Activated naive CD8-positive, alpha-beta T cell treated with anti-CD3 and anti-CD28 coated beads, Interleukin-2, amount 10 ng/mL, durations not matched to agents 7 days and 5 days (primary cell): ENCODE measurements at regions not wholly inside any gene's neighbourhood (a gene's known extent, or its start where the extent isn't known, plus 50 kb on each side); places are given as distances from the start of the nearest gene placed in this dataset.
"Not testable (repeated sequence)": the region's sequence is repeated elsewhere in the genome, so short reads cannot be mapped to it uniquely, and the experiment has no call there.

Experiments
- ATAC-seq: fragments of 150-1000 bp; cut with Tn5 transposase; one replicate; pipeline ENCODE4 v1.10.0; 2021; ENCODE audit warnings: low read depth, moderate library complexity
- POLR2A ChIA-PET: fragments of 350-600 bp; sonication (Branson Sonifier 250); formaldehyde crosslinking; loops from one replicate; lab custom pipeline; 2021; ENCODE audit warnings: antibody characterized with exemption; lab: Charles Lee
- DNase-seq: peaks from one replicate; pipeline ENCODE4 v3.0.0; 2021
- H3K27ac Mint-ChIP-seq: one replicate; pipeline ENCODE4 v1.8.0; 2022; ENCODE audit warnings: mild to moderate bottlenecking, mixed read lengths
- H3K27me3 Mint-ChIP-seq: one replicate; pipeline ENCODE4 v1.8.0; 2022; ENCODE audit warnings: mild to moderate bottlenecking, moderate library complexity, mixed read lengths
- H3K36me3 Mint-ChIP-seq: one replicate; pipeline ENCODE4 v1.8.0; 2021; ENCODE audit warnings: mild to moderate bottlenecking, mixed read lengths
- H3K4me1 Mint-ChIP-seq: one replicate; pipeline ENCODE4 v1.8.0; 2021; ENCODE audit warnings: mixed read lengths
- H3K4me3 Mint-ChIP-seq: one replicate; pipeline ENCODE4 v1.8.0; 2022; ENCODE audit warnings: mild to moderate bottlenecking, moderate library complexity, mixed read lengths
- H3K9me3 Mint-ChIP-seq: one replicate; pipeline ENCODE4 v1.8.0; 2021; ENCODE audit warnings: mixed read lengths

DNA sequence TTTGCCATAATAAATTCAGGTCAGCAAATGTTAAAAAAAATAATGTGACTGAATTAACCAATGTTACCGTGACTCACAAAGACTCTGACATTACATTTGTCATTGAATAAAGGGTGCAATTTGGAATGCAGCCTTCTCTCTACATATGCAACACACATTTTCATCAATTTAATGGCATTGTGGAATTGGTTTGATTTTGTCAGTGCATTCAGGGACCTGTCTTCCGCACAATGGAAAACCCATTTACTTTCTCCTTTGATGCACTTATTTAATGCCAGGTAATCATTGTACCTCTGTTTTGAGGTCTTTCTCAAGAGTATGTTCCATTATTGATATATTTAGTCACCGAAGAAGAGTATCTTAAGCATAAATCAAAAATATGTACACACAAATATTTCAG lies 1099.3 kb downstream of the SOCS6 start:
- H3K27me3 Mint-ChIP-seq, result no peaks in the 10 kb centered on the region
- POLR2A ChIA-PET, result no interaction called here
- no peaks in the 10 kb centered on the region for H3K4me1 Mint-ChIP-seq
- H3K4me3 Mint-ChIP-seq, result no peak overlapping the region
- H3K9me3 Mint-ChIP-seq, result no peaks in the 10 kb centered on the region
- no peaks in the 10 kb centered on the region for H3K36me3 Mint-ChIP-seq
- no peak overlapping the region for H3K27ac Mint-ChIP-seq
- DNase-seq, result no peak
- ATAC-seq, result no peak

DNA sequence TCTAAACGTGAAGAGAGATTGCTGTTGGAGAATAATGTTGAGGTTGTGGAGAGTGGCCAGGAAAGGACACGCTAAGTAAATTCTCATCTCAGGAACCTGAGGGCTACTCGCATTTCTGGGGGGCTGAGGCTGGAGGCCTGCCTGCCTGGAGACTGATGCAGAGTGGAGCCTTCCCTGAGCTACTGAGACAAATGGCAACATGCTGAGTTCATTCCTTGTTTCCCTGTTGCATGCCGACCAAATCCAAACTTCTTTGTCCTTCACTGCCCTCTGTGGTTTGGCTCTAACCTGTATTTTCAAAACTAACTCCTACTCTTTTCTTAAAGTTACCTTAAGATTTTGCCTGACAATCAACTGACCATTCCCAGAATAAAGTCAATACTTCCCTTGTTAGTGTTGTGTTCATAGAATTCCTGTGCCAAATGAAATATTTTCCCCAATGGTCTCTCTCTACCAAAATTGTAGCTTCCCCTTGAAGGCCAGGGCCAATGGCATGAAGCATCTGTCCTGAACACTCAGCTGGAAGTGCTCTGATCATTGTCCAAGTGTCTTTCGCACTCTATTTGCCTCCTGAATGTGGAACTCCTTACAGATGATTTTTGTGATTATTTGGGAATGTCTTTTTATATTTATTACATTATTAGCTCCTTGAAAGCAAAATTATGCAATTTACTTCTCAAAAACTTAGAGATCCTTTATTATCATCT lies 1085.6 kb downstream of the SOCS6 start:
- no peak for ATAC-seq
- H3K4me3 Mint-ChIP-seq, result no peak overlapping the region
- no peaks in the 10 kb centered on the region for H3K27me3 Mint-ChIP-seq
- H3K4me1 Mint-ChIP-seq, result no peaks in the 10 kb centered on the region
- no peaks in the 10 kb centered on the region for H3K36me3 Mint-ChIP-seq
- H3K9me3 Mint-ChIP-seq, result no peaks in the 10 kb centered on the region
- DNase-seq, result no peak
- no peak overlapping the region for H3K27ac Mint-ChIP-seq
- POLR2A ChIA-PET, result no interaction called here

DNA sequence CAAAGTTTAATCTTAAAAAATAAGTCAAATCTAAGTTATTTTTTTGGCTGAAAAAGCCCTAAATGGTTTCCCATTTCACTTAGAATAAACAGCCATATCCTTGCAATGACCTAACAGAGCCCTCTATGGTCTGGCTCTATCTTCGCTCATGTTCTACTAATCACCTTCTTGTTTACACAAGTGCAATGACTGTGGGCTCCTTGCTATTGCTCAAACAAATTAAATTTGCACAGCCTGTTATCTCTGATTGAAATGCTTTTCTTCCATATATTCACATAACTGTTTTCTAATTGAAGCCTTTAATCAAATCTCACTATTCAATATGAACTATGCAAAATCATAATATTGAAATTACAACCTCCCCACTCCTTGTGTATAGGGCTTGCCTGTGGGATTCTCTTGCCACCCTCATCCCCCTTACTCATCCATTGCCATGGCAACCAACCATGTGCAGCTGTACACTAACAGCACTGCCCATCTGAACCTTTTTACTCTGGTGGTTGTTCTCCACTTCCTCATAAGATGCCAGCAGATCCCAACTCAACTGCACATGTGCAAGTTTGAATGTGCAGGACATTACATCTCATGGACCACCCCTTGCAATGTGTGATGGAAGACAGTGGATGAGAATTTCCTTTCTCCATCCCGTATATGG lies 1083.2 kb downstream of the SOCS6 start:
- no peak for ATAC-seq
- H3K4me3 Mint-ChIP-seq, result no peak overlapping the region
- H3K27ac Mint-ChIP-seq, result no peak overlapping the region
- POLR2A ChIA-PET, result no interaction called here
- no peak for DNase-seq
- no peaks in the 10 kb centered on the region for H3K36me3 Mint-ChIP-seq
- no peaks in the 10 kb centered on the region for H3K27me3 Mint-ChIP-seq
- no peaks in the 10 kb centered on the region for H3K9me3 Mint-ChIP-seq
- no peaks in the 10 kb centered on the region for H3K4me1 Mint-ChIP-seq

- no peaks in the 10 kb centered on the region for H3K36me3 Mint-ChIP-seq
- no peak overlapping the region for H3K4me3 Mint-ChIP-seq
- ATAC-seq, result no peak
- POLR2A ChIA-PET, result no interaction called here
- no peaks in the 10 kb centered on the region for H3K27me3 Mint-ChIP-seq
- DNase-seq, result no peak
- H3K9me3 Mint-ChIP-seq, result peaks cover 7% of the 10 kb centered on the region
- no peaks in the 10 kb centered on the region for H3K4me1 Mint-ChIP-seq
- no peak overlapping the region for H3K27ac Mint-ChIP-seq
Observed at GRCh38 chr18:71370671-71371445, 1082.0 kb downstream of the SOCS6 start.

- ATAC-seq (no peak), DNase-seq (no peak)
- H3K27me3 Mint-ChIP-seq, result no peaks in the 10 kb centered on the region
- POLR2A ChIA-PET, result no interaction called here
- H3K36me3 Mint-ChIP-seq, result no peaks in the 10 kb centered on the region
- H3K4me1 Mint-ChIP-seq, result no peaks in the 10 kb centered on the region
- no peak overlapping the region for H3K4me3 Mint-ChIP-seq
- no peak overlapping the region for H3K27ac Mint-ChIP-seq
- peaks cover 7% of the 10 kb centered on the region for H3K9me3 Mint-ChIP-seq
Observed at GRCh38 chr18:71370095-71370494, 1081.2 kb downstream of the SOCS6 start.

DNA sequence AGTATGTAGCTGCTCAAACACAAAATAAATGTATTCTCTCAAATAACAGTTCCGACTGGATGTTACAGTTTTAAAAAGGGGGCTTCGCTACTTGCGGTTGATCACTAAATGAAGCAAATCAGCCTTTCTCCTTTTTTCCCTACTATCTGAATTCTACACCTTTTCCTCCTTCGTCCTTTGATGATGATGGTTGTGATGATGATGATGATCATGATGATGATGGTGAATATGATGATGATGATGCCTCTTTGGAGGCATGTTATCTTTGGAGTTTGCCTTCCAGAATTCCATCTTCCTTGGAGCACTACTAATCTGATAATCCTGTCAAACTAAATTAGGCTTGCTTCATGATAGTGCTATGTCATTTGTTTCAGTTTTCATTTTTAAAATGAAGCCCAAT lies 1073.3 kb downstream of the SOCS6 start:
- Mint-ChIP-seq H3K4me3 (no peak overlapping the region), H3K9me3 (peaks cover 7% of the 10 kb centered on the region), H3K4me1 (no peaks in the 10 kb centered on the region), H3K27me3 (no peaks in the 10 kb centered on the region), H3K36me3 (no peaks in the 10 kb centered on the region), H3K27ac (no peak overlapping the region)
- no peak for DNase-seq
- POLR2A ChIA-PET, result no interaction called here
- no peak for ATAC-seq

GRCh38 chr18:71355599-71355998 lies 1066.8 kb downstream of the SOCS6 start:
- H3K9me3 Mint-ChIP-seq, H3K27me3 Mint-ChIP-seq, H3K36me3 Mint-ChIP-seq, DNase-seq, ATAC-seq, H3K4me3 Mint-ChIP-seq, POLR2A ChIA-PET, H3K27ac Mint-ChIP-seq, H3K4me1 Mint-ChIP-seq: not testable (repeated sequence)

- H3K36me3 Mint-ChIP-seq, result no peaks in the 10 kb centered on the region
- H3K4me3 Mint-ChIP-seq, result no peak overlapping the region
- ATAC-seq, result no peak
- no peaks in the 10 kb centered on the region for H3K9me3 Mint-ChIP-seq
- no peak for DNase-seq
- POLR2A ChIA-PET, result no interaction called here
- no peak overlapping the region for H3K27ac Mint-ChIP-seq
- no peaks in the 10 kb centered on the region for H3K4me1 Mint-ChIP-seq
- H3K27me3 Mint-ChIP-seq, result no peaks in the 10 kb centered on the region
Observed at GRCh38 chr18:71352618-71353017, 1063.8 kb downstream of the SOCS6 start.

DNA sequence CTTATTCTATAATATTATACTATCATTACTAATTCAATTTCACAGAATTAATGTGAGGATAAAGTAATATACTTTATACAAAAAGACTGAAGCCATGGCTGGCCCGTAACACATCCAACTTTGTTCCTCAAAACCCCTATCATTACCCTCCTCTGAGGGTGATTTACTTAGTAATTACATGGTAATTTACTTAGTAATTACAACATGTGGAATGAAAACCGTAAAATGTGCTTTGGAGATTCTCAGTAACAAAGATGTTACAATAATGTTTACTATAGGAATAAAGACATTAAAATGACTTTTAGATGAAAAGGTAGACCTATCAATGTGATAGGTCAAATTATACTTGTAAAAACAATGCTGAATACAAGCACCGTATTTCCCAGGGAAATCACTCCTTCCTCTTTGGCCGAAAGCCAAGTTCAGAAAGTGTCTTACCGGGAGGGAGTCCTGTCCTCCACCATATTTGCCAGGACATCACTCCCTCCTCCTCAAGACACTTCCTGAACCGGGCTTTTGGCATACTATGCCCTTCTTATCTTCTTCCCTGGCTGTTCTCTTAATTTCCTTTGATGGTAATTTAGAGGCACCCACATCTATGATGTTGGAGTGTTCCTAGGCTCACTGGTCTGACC lies 1047.8 kb downstream of the SOCS6 start:
- Mint-ChIP-seq H3K27me3 (no peaks in the 10 kb centered on the region), H3K9me3 (no peaks in the 10 kb centered on the region), H3K4me1 (no peaks in the 10 kb centered on the region), H3K4me3 (no peak overlapping the region), H3K27ac (no peak overlapping the region), H3K36me3 (no peaks in the 10 kb centered on the region)
- DNase-seq (no peak), ATAC-seq (no peak)
- POLR2A ChIA-PET, result no interaction called here

GRCh38 chr18:71329563-71329962 lies 1040.7 kb downstream of the SOCS6 start:
- no peaks in the 10 kb centered on the region for H3K36me3 Mint-ChIP-seq
- no peaks in the 10 kb centered on the region for H3K4me1 Mint-ChIP-seq
- POLR2A ChIA-PET, result no interaction called here
- H3K4me3 Mint-ChIP-seq, result no peak overlapping the region
- no peaks in the 10 kb centered on the region for H3K27me3 Mint-ChIP-seq
- no peaks in the 10 kb centered on the region for H3K9me3 Mint-ChIP-seq
- DNase-seq (no peak), ATAC-seq (no peak)
- no peak overlapping the region for H3K27ac Mint-ChIP-seq

GRCh38 chr18:71329114-71329513 lies 1040.3 kb downstream of the SOCS6 start:
- Mint-ChIP-seq H3K9me3 (no peaks in the 10 kb centered on the region), H3K4me1 (no peaks in the 10 kb centered on the region)
- ATAC-seq, result no peak

GRCh38 chr18:71327850-71328249 lies 1039.0 kb downstream of the SOCS6 start:
- DNase-seq (no peak), ATAC-seq (no peak)
- Mint-ChIP-seq H3K9me3 (no peaks in the 10 kb centered on the region), H3K4me3 (no peak overlapping the region), H3K4me1 (no peaks in the 10 kb centered on the region), H3K27me3 (no peaks in the 10 kb centered on the region), H3K36me3 (no peaks in the 10 kb centered on the region), H3K27ac (no peak overlapping the region)
- POLR2A ChIA-PET, result no interaction called here

More at GRCh38 chr18:71329114-71329513, 1040.3 kb downstream of the SOCS6 start:
- Mint-ChIP-seq H3K27me3 (no peaks in the 10 kb centered on the region), H3K36me3 (no peaks in the 10 kb centered on the region), H3K4me3 (no peak overlapping the region), H3K27ac (no peak overlapping the region)
- DNase-seq, result no peak
- POLR2A ChIA-PET, result no interaction called here

- H3K27me3 Mint-ChIP-seq, result no peaks in the 10 kb centered on the region
Observed at GRCh38 chr18:71327441-71327840, 1038.6 kb downstream of the SOCS6 start.

More at GRCh38 chr18:71327441-71327840, 1038.6 kb downstream of the SOCS6 start:
- Mint-ChIP-seq H3K9me3 (no peaks in the 10 kb centered on the region), H3K27ac (no peak overlapping the region), H3K4me3 (no peak overlapping the region), H3K36me3 (no peaks in the 10 kb centered on the region), H3K4me1 (no peaks in the 10 kb centered on the region)
- DNase-seq (no peak), ATAC-seq (no peak)
- POLR2A ChIA-PET, result no interaction called here
